ENCODE measurements at regions not wholly inside any gene's neighbourhood (a gene's known extent, or its start where the extent isn't known, plus 50 kb on each side); places are given as distances from the start of the nearest gene placed in this dataset.
"Not testable (repeated sequence)": the region's sequence is repeated elsewhere in the genome, so short reads cannot be mapped to it uniquely, and the experiment has no call there.

- intact Hi-C loops (cut with DNase I); H3K4me1 ChIP-seq; H3K9me3 ChIP-seq; H3K4me3 ChIP-seq; H3K27ac ChIP-seq; H3K36me3 ChIP-seq; H3K27me3 ChIP-seq: not testable (repeated sequence)
- peak; percentile 61 for DNase-seq
- WGBS, 2 donors = 26 to 62% methylated on average over 1 of the region's 1 CpG
Measured at GRCh38 chr9:63289971-63290370, 1995.0 kb downstream of the FOXD4L5 start.
